GM21825 (cell line): ENCODE measurements at regions not wholly inside any gene's neighbourhood (a gene's known extent, or its start where the extent isn't known, plus 50 kb on each side); places are given as distances from the start of the nearest gene placed in this dataset.
"Not testable (repeated sequence)": the region's sequence is repeated elsewhere in the genome, so short reads cannot be mapped to it uniquely, and the experiment has no call there.

Source experiments
- ATAC-seq: cut with Tn5 transposase; IDR thresholded peaks from one replicate; pipeline ENCODE4 v1.9.1; 2021; ENCODE audit warnings: mild to moderate bottlenecking, moderate library complexity; ENCODE audit not compliant: unreplicated experiment

GRCh38 chr6:21741221-21742109 lies 147.9 kb downstream of the SOX4 start:
- ATAC-seq: no peak

- no peak for ATAC-seq
Measured at GRCh38 chr6:21742238-21742660, 148.7 kb downstream of the SOX4 start.

GRCh38 chr6:21744331-21744730 lies 150.8 kb downstream of the SOX4 start:
- no peak for ATAC-seq

GRCh38 chr6:21745543-21746337 lies 152.2 kb downstream of the SOX4 start:
- ATAC-seq: no peak

GRCh38 chr6:21747441-21747840 lies 153.9 kb downstream of the SOX4 start:
- ATAC-seq: no peak

DNA sequence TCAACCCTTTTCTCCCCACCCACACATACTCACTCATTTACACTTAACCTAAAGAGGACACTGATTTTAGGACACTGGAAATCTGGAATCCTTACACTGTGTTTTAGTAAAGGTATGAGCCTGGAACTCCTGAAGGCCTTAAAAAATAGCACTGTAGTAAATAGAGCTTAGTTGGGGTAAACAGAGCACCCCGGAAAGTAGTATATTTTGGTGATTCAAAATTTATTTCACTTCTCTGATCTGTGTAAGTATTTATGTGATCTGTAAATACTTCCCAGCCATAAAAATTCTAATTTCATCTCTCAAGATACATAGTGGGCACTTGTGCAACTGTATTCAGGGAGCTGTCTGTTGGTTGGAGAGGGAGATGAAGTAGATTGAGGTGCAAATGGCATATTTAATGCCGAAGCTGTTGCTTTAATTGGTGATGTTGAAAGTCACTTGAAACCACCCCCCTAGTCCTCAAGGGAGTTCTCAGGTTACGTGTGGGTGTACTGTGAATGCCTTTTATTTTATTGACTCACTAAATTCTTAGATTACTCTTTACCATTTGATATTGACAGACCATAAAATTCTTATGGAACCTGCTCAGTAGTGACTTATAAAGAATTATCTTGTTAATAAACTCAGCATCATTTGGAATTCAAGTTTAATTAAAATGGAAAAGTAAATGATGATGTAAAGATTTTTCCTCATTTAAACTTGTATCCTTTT lies 154.9 kb downstream of the SOX4 start:
- ATAC-seq: no peak

- ATAC-seq: no peak
Measured at GRCh38 chr6:21749754-21750153, 156.2 kb downstream of the SOX4 start.

DNA sequence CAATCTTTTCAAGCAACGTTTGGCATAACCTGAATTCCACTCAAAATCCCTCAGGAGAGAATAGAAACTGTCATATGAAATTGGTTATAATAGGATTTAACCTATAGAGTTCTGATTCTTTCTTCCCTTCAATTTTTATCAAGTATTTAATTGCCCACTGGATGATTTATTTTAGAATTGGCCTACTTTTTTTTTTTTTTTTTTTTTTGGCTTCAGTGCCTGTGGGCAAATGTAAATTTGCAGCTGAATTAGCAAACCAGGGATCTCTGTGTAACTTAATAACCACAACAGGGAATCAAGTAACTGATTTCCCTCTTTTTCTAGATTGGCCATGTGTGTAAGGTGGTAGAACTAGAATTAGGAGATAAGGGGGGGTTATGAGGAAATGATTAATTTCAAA lies 157.0 kb downstream of the SOX4 start:
- no peak for ATAC-seq

GRCh38 chr6:21751608-21752007 lies 158.1 kb downstream of the SOX4 start:
- ATAC-seq: no peak

DNA sequence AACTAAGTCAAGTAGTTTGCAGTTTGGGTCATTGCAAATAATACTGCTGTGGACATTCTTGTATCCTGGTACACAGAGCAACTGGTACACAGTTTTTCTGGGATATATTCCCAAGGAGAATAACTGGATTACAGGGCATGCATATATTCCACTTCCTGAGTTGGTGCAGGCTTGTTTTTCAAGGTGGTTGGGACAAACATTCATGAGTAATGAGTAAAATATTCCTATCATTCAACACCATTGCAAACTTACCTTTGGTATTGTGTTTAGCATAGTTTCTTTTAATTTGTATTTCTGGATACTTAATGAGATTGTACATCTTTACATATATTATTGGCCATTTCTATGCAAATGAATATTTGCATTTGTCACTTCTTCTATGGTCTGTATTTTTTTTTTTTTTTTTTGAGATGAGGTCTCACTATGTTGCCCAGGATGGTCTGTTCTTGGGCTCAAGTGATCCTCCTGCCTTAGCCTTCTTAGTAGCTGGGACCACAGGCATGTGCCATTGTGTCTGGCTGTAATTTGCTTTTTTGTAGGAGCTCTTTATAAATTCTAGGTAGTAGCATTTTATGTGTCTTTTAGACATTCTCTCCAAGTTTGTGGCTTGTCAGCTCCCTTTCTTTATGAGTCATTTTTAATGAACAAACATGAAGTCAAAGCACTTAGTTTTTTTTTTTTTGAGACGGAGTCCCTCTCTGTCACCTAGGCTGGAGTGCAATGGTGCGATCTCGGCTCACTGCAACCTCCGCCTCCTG lies 158.7 kb downstream of the SOX4 start:
- ATAC-seq: no peak

DNA sequence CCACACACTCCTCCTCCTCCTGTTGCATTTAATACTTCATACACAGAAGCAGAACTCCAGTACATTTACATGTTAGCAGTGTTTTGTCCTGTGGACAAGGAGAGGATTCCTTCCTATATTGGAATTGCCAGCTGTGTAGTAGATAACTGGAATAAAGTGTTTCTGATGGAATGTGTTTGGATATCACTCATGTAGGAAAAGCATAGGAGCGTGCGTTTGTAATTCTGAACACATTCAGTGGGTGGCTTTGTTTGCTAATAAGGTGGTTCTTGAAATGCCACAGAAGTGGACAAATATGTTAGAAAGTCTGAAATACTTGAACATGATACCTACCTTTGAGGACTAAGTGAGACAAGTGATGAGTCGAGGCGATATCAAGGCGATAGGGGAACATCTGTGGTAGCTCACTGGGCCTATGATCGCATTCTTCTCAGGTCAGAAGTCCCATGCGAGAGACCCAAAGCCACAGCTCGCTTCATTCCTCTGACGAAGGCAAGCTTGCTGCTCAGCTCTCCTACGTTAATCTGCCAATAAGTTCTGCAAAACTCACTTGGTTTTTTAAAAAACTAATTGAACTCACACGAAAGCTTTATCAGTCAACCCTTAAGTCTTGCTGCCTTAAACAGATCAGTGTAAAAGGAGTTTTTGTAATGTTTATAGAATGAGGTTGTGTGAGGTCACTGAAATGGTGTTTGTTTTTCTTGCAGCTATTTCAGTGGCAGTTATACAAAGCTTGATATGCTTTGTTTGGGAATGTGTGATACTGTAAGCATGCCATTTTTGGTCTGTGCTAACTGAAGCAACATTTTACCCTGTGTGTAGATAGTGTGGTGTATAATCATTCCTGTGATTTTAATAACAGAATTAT lies 159.9 kb downstream of the SOX4 start:
- ATAC-seq: no peak

- no peak for ATAC-seq
Measured at GRCh38 chr6:21754891-21755290, 161.3 kb downstream of the SOX4 start.

- ATAC-seq: no peak
Measured at GRCh38 chr6:21756487-21756886, 162.9 kb downstream of the SOX4 start.

DNA sequence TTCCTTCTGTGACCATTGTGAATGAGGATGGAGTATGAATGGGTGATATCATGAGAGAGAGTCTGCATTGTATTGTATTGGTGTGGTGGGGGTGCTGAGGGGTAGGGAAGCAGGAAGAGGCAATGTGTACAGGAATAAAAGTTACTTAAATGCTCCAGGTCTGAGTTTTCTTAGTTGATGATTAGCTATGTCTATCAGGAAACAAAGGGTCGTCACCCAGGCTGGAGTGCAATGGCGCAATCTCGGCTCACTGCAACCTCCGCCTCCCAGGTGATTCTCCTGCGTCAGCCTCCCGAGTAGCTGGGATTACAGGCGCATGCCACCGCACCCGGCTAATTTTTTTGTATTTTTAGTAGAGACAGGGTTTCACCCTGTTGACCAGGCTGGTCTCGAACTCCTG lies 163.8 kb downstream of the SOX4 start:
- not testable (repeated sequence) for ATAC-seq

- ATAC-seq: no peak
Measured at GRCh38 chr6:21759721-21760120, 166.2 kb downstream of the SOX4 start.

GRCh38 chr6:21761053-21761730 lies 167.6 kb downstream of the SOX4 start:
- not testable (repeated sequence) for ATAC-seq

GRCh38 chr6:21764989-21765388 lies 171.4 kb downstream of the SOX4 start:
- no peak for ATAC-seq

DNA sequence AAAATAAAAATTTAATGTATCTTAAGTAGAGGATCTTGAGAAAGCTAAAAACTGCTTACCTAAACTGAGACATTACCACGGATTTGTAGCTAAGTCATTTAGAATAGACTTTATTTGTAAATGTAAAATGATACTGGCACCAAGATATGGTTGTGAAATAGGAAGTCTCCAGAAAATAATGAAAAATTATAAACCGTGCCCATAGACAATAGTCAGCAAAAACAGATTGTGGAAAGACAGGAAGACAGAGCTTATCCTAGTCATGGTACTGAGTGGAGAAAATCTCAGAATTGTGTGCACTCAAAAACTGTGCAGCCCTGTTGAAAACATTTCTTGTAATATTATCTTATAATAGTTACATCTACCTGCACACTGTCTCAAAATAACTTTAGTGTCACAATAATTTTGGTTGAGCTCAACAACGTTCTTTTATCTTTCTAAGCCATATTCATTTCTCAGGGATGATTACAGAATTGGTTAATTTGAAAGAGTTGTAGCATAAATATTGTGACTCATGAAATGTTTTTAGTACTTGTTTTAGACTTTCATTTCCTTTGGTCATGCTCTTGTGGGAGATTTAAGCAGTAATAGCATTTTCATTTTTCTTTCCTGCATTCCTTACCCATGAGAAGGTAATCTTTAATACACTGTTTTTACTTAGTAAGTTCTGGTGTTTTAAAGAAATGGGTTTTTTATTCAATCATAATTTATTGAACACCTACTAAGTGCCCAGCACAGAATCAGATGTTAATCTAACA lies 174.5 kb downstream of the SOX4 start:
- ATAC-seq: no peak
